ENCODE measurements at regions not wholly inside any gene's neighbourhood (a gene's known extent, or its start where the extent isn't known, plus 50 kb on each side); places are given as distances from the start of the nearest gene placed in this dataset.
"Not testable (repeated sequence)": the region's sequence is repeated elsewhere in the genome, so short reads cannot be mapped to it uniquely, and the experiment has no call there.

DNA sequence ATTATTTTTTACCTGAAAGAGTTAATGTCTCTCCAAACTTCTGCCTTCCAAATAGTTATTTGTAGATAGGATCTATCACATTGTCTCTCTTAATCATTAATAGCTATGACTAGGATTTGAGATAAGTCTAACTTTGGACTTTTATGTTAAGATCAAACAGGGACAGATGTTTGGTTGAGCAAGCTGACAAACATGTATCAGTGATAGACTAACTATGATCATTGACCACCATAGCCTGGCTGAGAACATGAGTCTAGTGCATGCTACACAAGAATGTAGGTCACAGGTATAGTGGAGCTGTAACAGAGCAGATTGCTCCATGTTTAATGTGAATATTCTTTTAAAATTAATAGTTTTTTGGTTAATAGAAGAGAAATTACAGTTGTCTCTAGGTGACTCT is 52.0 kb downstream of the SYT15B start:
- H3K4me3 ChIP-seq (ENCODE audit: low read depth, low read length) = not testable (repeated sequence)

GRCh38 chr10:47710443-47710842 is 52.9 kb downstream of the SYT15B start:
- H3K4me3 ChIP-seq (ENCODE audit: low read depth, low read length); DNase-seq (ENCODE audit: low read depth): not testable (repeated sequence)

More for the DNA sequence above, 52.0 kb downstream of the SYT15B start:
- not testable (repeated sequence) for DNase-seq (ENCODE audit: low read depth)

- peak; percentile 3 for DNase-seq (ENCODE audit: low read depth)
- H3K4me3 ChIP-seq (ENCODE audit: low read depth, low read length) = peak overlapping the region; percentile 40
Measured at GRCh38 chr10:47705698-47706414, 57.5 kb downstream of the SYT15B start.

DNA sequence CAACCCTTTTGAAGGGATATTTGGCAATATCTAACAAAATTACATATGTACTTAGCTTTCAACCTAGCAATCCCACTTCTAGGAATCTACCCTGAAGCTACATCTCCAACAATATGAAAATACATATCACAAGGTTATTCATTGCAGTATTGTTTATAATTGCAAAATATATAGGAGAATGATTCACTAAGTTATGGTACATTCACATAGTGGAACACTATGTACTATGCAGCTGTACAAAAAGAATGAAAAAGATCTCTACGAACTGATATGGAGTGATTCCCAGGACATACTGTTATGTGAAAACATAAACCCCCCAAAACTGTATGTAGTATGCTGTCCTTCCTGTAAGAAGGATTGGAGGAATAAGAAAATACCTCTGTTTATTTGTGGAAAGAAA is 62.1 kb downstream of the SYT15B start:
- H3K4me3 ChIP-seq (ENCODE audit: low read depth, low read length) = not testable (repeated sequence)
- peak; percentile 68 for DNase-seq (ENCODE audit: low read depth)

GRCh38 chr10:47699854-47700253 is 63.5 kb downstream of the SYT15B start:
- peak; percentile 5 for DNase-seq (ENCODE audit: low read depth)
- not testable (repeated sequence) for H3K4me3 ChIP-seq (ENCODE audit: low read depth, low read length)

DNA sequence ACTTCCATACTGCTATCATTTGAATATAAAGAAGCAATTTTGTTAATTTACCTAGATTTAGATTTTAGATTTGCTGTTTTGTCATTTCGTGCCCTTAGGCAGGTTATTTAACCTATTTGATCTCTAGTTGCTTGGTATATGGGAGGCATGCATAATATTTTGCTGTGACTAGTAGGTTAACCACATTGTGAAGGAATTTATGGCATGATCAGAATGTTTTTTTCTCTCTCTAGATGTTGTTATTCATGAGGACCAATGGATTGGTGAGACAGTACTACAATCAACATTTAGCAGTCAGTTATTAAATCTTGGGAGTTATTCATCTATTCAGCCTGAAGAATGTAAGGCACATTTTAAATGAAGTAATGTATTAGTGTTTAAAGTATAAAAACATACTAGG is 67.2 kb downstream of the SYT15B start:
- not testable (repeated sequence) for DNase-seq (ENCODE audit: low read depth)

GRCh38 chr10:47695149-47695548 is 68.2 kb downstream of the SYT15B start:
- not testable (repeated sequence) for DNase-seq (ENCODE audit: low read depth); H3K4me3 ChIP-seq (ENCODE audit: low read depth, low read length)

More for the DNA sequence above, 67.2 kb downstream of the SYT15B start:
- H3K4me3 ChIP-seq (ENCODE audit: low read depth, low read length) = not testable (repeated sequence)

DNA sequence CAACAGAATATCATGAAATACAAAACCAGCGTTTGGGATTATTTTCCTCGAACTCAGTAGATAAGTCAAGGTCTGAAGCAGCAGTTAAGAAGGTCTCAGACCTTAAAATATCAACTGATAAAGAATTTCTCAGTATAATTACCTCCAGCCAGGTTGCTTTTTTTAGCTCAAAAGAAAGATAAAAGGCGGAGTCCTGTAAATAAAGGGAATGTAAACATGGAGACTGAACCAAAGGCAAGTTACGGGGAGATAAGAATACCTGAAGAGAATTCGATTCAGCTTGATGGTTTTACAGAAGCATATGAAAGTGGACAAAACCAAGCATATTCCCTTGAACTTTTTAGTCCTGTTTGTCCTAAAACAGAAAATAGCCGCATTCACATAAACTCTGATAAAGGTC is 73.1 kb downstream of the SYT15B start:
- DNase-seq (ENCODE audit: low read depth) = not testable (repeated sequence)

GRCh38 chr10:47683826-47684475 is 79.4 kb downstream of the SYT15B start:
- not testable (repeated sequence) for DNase-seq (ENCODE audit: low read depth); H3K4me3 ChIP-seq (ENCODE audit: low read depth, low read length)

More for the DNA sequence above, 73.1 kb downstream of the SYT15B start:
- not testable (repeated sequence) for H3K4me3 ChIP-seq (ENCODE audit: low read depth, low read length)

DNA sequence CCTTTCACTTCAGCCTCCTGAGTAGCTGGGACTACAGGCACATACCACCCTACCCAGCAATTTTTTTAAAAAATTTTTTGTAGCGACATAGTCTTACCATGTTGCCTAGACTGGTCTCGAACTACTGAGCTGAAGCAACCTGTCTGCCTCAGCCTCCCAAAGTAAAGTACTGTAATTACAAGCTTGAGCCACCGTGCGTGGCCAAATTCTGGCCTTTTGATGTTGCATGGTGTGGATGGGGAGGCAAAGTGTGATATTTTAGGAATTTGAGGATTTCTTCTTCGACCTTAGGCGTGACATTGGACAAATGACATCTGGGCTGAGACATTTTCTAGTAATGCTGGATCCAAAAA is 81.8 kb downstream of the SYT15B start:
- not testable (repeated sequence) for DNase-seq (ENCODE audit: low read depth); H3K4me3 ChIP-seq (ENCODE audit: low read depth, low read length)

DNA sequence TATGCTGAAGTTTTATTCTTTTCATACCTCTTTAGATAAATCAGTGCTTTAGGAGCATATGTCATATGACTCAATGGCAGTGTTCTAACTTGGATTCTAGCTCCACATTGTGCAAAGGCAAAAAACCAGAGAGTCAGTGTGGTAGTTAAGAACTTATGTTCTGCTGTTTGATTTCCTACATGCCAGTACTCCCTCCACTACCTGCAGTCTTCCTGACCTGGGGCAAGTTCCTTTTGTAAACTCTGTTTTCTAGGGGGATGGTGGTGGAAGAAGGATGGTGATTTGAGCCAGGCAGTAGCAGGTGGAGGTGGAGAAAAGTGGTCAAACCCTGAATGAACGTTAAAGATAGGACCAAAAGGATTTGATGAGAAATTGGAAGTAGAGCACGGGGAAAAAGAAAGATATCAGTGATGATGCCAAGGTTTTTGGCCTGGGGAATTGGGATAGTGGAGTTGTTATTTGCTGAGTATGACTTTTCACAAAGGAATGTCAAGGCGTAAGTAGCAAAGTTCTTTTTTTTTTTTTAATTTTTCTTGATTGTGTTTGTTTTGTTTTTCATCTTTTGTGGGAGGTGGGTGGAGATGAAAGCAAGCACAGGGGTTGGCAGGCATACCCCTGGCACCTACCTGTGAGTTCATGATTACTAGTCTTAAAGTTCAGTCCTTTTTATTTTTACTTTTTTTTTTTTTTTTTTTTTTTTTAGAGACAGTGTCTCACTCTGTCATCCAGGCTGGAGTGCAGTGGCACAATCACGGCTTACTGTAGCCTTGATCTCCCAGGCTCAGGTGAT is 82.3 kb downstream of the SYT15B start:
- DNase-seq (ENCODE audit: low read depth); H3K4me3 ChIP-seq (ENCODE audit: low read depth, low read length): not testable (repeated sequence)

GRCh38 chr10:47676102-47676501 is 87.3 kb downstream of the SYT15B start:
- not testable (repeated sequence) for DNase-seq (ENCODE audit: low read depth); H3K4me3 ChIP-seq (ENCODE audit: low read depth, low read length)

- H3K4me3 ChIP-seq (ENCODE audit: low read depth, low read length); DNase-seq (ENCODE audit: low read depth): not testable (repeated sequence)
Measured at GRCh38 chr10:47675577-47675976, 87.8 kb downstream of the SYT15B start.

DNA sequence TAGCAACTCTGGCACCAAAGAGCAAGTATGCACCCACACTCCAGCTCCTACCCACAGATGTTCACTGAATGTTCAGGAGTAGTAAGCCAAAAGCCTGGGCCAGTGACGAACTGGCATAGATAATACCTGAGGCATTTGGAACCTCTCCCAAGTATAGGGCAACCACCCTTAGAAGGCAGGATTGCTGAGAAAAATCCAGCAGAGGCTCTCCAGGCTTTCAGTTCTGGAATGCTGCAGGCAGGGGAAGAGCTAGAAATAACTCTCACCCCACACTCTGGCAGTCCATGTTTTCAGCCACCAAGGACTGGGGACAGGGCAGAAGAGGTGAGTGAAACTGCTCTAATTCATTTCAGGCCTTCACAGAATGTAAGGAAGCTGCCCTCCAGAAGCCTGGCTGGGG is 90.3 kb downstream of the SYT15B start:
- not testable (repeated sequence) for DNase-seq (ENCODE audit: low read depth); H3K4me3 ChIP-seq (ENCODE audit: low read depth, low read length)

- not testable (repeated sequence) for DNase-seq (ENCODE audit: low read depth); H3K4me3 ChIP-seq (ENCODE audit: low read depth, low read length)
Measured at GRCh38 chr10:47670857-47671256, 92.5 kb downstream of the SYT15B start.

GRCh38 chr10:47661955-47662577 is 101.3 kb downstream of the SYT15B start:
- not testable (repeated sequence) for DNase-seq (ENCODE audit: low read depth); H3K4me3 ChIP-seq (ENCODE audit: low read depth, low read length)

GRCh38 chr10:47656732-47657131 is 106.7 kb downstream of the SYT15B start:
- H3K4me3 ChIP-seq (ENCODE audit: low read depth, low read length); DNase-seq (ENCODE audit: low read depth): not testable (repeated sequence)

DNA sequence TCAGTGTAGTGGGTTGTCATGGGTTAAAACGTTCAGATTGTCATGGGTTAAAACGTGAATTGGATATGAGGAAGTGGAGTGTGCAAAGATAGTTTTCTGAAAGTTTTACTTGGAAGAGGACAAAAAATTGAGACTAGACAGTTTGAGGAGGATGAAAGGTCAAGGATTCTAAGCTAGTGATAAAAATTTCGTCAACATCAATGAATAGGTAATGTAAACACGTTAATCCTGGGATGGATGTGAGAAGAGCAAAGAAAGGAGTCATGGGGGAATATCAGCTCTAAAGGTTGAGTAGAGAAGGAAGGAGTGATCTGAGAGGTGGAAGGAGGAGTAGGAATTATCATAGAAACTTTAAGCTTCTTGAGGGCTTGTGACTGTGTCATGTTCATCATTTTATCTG is 109.2 kb downstream of the SYT15B start:
- DNase-seq (ENCODE audit: low read depth); H3K4me3 ChIP-seq (ENCODE audit: low read depth, low read length): not testable (repeated sequence)

DNA sequence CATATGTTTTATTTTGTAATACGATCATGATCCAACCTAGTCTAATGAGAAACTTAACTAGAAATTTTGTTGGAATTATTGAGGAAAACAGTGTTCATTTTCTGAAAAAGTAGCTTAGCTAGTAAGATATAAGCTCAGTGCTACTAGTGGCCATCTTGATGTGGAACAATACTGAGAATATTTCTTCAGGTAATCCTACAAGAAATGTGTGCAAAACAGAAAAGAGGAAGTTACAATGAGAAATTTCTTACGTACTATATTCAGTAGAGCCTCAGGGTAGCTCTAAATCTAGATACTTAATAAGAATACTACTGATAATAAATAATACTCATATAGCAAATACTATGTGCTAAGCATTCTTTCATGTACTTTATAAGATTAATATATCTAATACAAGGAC is 114.8 kb downstream of the SYT15B start:
- H3K4me3 ChIP-seq (ENCODE audit: low read depth, low read length) = not testable (repeated sequence)

More for the DNA sequence above, 114.8 kb downstream of the SYT15B start:
- DNase-seq (ENCODE audit: low read depth) = not testable (repeated sequence)
